LNCaP clone FGC (cell line): ENCODE measurements at regions not wholly inside any gene's neighbourhood (a gene's known extent, or its start where the extent isn't known, plus 50 kb on each side); places are given as distances from the start of the nearest gene placed in this dataset.

ENCODE experiments used
- DNase-seq: peaks from one replicate; pipeline ENCODE4 v3.0.0-alpha.2; 2011; ENCODE audit warnings: low read depth
- H3K4me3 ChIP-seq: 2 replicates; pipeline ENCODE4 v1.5.1; 2011; ENCODE audit warnings: mild to moderate bottlenecking, low read depth, low read length, control low read depth
- TF ChIP-seq, protein P1 (sequence below): IDR thresholded peaks from 2 replicates; pipeline ENCODE4 v1.5.1; 2012; ENCODE audit warnings: mild to moderate bottlenecking; ENCODE audit not compliant: control insufficient read depth, insufficient read depth; ENCODE audit errors: extremely low read depth

DNA sequence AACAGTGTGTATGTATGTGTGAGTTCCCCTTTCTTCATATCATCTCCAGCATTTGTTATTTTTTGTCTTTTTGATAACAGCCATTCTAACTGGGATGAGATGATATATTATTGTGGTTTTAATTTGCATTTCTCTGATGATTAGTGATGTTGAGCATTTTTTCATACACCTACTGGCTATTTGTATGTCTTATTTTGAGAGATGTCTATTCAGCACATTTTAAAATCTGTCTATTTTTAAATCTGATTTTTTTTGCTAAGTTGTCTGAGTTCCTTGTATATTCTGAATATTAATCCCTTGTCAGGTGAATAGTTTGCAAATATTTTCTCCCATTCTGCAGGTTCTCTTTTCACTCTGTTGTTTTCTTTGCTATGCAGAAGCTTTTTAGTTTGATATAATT, 469.1 kb downstream of the FUT8 start:
- no peak overlapping the region for H3K4me3 ChIP-seq
- TF ChIP-seq, protein P1, sequence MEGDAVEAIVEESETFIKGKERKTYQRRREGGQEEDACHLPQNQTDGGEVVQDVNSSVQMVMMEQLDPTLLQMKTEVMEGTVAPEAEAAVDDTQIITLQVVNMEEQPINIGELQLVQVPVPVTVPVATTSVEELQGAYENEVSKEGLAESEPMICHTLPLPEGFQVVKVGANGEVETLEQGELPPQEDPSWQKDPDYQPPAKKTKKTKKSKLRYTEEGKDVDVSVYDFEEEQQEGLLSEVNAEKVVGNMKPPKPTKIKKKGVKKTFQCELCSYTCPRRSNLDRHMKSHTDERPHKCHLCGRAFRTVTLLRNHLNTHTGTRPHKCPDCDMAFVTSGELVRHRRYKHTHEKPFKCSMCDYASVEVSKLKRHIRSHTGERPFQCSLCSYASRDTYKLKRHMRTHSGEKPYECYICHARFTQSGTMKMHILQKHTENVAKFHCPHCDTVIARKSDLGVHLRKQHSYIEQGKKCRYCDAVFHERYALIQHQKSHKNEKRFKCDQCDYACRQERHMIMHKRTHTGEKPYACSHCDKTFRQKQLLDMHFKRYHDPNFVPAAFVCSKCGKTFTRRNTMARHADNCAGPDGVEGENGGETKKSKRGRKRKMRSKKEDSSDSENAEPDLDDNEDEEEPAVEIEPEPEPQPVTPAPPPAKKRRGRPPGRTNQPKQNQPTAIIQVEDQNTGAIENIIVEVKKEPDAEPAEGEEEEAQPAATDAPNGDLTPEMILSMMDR = no peak
- DNase-seq = no peak

DNA sequence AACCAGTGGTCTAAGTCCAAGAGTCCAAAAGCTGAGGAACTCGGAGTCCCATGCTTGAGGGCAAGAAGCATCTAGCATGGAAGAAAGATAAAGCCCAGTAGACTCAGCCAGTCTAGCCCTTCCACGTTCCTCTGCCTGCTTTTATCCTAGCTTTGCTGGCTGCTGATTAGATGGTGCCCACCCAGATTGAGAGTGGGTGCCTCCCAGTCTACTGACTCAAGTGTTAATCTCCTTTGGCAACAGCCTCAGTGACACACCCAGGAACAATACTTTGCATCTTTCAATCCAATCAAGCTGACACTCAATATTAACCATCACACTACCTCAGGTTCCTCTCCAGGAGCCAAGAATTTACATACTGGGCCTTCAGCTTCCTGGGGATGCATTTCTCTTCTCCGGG, 476.1 kb downstream of the FUT8 start:
- TF ChIP-seq, protein P1 = no peak
- no peak overlapping the region for H3K4me3 ChIP-seq
- no peak for DNase-seq

DNA sequence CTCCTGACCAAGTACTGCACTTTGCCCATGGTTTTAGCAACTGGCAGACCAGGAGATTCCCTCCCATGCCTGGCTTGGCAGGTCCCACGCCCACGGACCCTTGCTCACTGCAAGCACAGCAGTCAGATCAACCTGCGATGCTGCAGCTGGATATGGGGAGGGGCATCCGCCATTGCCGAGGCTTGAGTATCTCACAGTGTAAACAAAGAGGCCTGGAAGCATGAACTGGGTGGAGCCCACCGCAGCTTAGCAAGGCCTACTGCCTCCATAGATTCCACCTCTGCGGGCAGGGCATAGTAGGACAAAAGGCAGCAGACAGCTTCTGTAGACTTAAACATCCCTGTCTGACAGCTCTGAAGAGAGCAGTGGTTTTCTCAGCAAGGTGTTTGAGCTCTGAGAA, 479.8 kb downstream of the FUT8 start:
- DNase-seq = no peak
- TF ChIP-seq, protein P1 = no peak
- no peak overlapping the region for H3K4me3 ChIP-seq

DNA sequence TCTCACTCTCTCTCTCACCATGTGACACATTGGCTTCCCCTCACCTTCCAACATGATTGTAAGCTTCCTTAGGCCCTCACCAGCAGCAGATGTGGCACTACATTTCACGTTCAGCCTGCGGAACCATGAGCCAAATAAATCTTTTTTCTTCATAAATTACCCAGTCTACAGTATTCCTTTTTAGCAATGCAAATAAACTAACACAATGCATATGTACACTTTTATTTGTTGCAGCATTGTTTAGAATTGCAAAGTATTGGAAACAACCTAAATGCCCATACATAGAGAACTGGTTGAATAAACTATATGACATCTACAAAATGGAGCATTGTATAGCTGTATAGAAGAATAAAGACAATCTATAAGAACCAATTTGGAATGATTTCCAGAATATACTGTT, 487.6 kb downstream of the FUT8 start:
- TF ChIP-seq, protein P1 = no peak
- H3K4me3 ChIP-seq = no peak overlapping the region
- no peak for DNase-seq

DNA sequence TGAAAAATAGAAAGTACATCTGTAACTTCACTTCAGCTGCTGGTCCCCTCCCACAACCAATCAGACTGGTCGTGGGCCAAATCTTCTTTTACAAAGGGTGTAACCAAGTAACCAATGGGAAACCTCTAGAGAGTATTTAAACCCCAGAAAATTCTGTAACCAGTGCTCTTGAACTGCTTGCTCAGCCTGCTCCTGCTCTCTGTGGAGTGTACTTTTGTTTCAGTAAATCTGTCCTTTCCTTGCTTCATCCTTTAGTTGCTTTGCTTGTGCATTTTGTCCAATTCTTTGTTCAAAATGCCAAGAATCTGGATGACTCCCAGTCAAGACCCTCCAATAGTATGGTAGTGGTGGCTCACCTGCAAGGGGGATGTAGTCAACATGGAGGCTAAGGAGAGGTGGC, 489.1 kb downstream of the FUT8 start:
- TF ChIP-seq, protein P1 = no peak
- H3K4me3 ChIP-seq = no peak overlapping the region
- no peak for DNase-seq

DNA sequence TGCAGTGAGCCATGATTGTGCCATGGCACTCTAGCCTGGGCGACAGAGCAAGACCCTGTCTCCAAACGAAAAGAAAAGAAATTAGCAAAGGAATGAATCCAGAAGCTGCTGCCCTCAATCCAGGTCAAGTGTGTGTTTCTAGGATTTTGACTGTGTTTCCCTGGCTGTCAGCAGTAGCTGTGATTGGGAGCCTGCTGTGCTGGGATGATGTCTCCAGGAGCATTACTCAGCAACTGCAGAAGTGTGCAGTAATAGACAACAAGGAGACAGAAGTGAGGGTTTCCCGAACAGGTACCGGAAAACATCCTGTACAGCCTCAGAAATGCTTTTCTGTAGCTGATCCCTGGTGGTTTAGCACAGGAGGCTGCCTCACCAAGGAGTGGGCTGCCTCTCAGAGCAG, 492.5 kb downstream of the FUT8 start:
- no peak overlapping the region for H3K4me3 ChIP-seq
- TF ChIP-seq, protein P1 = no peak
- DNase-seq = no peak

DNA sequence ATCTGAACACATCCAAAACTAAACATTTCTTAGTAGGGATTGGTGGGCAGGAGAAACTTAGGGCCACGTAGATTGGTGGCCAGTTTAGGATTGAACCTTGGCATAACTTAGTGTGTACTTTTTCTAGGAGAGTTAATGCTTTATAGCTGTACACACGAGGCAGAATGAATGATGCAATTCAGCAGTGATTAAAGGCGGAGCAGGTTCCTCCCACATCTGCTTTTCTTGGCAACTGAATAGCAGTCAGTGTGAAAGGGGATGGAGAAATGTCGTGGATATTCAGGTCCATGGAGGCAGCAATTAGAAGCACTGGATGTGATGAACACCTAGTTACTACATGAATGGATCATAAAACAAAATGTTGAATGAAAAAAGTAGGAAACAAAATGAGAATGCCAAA, 493.8 kb downstream of the FUT8 start:
- TF ChIP-seq, protein P1 = no peak
- no peak for DNase-seq
- H3K4me3 ChIP-seq = no peak overlapping the region
